K562 (cell line): ENCODE measurements at regions not wholly inside any gene's neighbourhood (a gene's known extent, or its start where the extent isn't known, plus 50 kb on each side); places are given as distances from the start of the nearest gene placed in this dataset.

Experiments used
- PATZ1 ChIP-seq: fragments of 250-450 bp; sonication (Bioruptor Pico); IDR thresholded peaks from 2 replicates; pipeline ENCODE4 v1.5.0; 2020; ENCODE audit warnings: mild to moderate bottlenecking, borderline replicate concordance
- POLR2A ChIP-seq: fragments of 450-650 bp; conservative IDR thresholded peaks from 2 replicates; pipeline ENCODE4 v1.6.1; 2016
- RAD21 ChIP-seq, 2 experiments: fragments of 250-450 bp in 1 of 2; fragments of 450-650 bp in 1 of 2; sonication (Bioruptor Pico) in 1 of 2; formaldehyde crosslinking in 1 of 2; IDR thresholded peaks in 1 of 2; conservative IDR thresholded peaks in 1 of 2; 2 replicates each; pipeline versions ENCODE4 v1.4.0 to v1.8.0; 2020 to 2022; ENCODE audit warnings: mild to moderate bottlenecking in 2 of 2, moderate library complexity in 1 of 2
- YY1 ChIP-seq, 3 experiments: IDR thresholded peaks; 2 replicates each; pipeline ENCODE4 v1.6.1; 2011; ENCODE audit warnings: low read length in 2 of 3, mild to moderate bottlenecking in 2 of 3, moderate library complexity in 2 of 3, borderline replicate concordance in 1 of 3, control low read depth in 1 of 3, low read depth in 1 of 3; ENCODE audit not compliant: insufficient read depth in 3 of 3, insufficient replicate concordance in 2 of 3, control insufficient read depth in 1 of 3, insufficient read length in 1 of 3; ENCODE audit errors: extremely low read depth in 1 of 3
- ZNF121 ChIP-seq: sonication (generic); formaldehyde crosslinking; conservative IDR thresholded peaks from 2 replicates; pipeline ENCODE4 v1.8.0; 2022; ENCODE audit warnings: missing genetic modification reagents

- TF ChIP-seq POLR2A (no peak), ZNF121 (CRISPR knock-in tag) (no peak), YY1 (IDR thresholded peaks at IDR 0.05; ENCODE audit: borderline replicate concordance in 1 of 3, control insufficient read depth in 1 of 3, extremely low read depth in 1 of 3, insufficient read depth in 3 of 3, insufficient read length in 1 of 3, insufficient replicate concordance in 2 of 3, low read depth in 1 of 3, low read length in 2 of 3) (no peak), PATZ1 (CRISPR knock-in tag) (no peak), RAD21 (CRISPR knock-in tag; conservative IDR thresholded peaks at IDR 0.05 in 1 of 2, IDR thresholded peaks at IDR 0.05 in 1 of 2) (no peak)
These were observed 132.4 kb downstream of the KCNA5 start for GRCh38 chr12:5176036-5176435.
